EH (cell line): ENCODE measurements at regions not wholly inside any gene's neighbourhood (a gene's known extent, or its start where the extent isn't known, plus 50 kb on each side); places are given as distances from the start of the nearest gene placed in this dataset.

Experiments
- DNase-seq: peaks from one replicate; pipeline ENCODE4 v3.0.0-alpha.2; 2015; ENCODE audit warnings: low read depth

- no peak for DNase-seq
Measured at GRCh38 chr4:58205446-58206235, 1095.5 kb upstream of the IGFBP7 start.

DNA sequence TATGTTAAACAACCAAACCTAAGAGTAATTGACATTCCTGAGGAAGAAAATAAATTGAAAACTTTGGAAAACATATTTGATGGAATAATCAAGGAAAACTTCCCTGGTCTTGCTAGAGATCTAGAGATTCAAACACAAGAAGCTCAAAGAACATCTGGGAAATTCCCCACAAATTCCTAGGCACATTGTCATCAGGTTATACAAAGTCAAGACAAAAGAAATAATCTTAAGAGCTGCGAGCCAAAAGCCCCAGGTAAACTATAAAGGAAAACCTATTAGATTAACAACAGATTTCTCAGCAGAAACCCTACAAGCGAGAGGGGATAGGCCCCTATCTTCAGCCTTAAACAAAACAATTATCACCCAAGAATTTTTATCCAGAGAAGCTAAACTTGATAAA, 1082.0 kb upstream of the IGFBP7 start:
- no peak for DNase-seq

DNA sequence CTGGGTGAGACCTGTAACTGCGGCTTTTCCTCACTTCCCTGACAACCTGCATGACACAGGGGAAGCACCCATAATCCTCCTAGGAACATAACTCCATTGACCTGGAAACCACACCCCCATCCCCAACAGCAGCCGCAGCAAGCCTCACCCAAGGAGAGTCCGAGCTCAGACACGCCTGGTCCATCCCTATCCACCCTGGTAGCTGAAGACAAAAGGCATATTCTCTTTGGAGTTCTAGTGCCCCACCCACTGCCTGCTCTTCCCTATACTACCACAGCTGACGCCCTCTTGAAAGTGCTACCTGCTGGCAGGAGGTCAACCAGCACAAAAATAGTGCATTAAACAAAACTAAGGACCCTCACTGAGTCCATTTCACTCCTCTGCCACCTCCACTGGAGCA, 1080.9 kb upstream of the IGFBP7 start:
- no peak for DNase-seq

DNA sequence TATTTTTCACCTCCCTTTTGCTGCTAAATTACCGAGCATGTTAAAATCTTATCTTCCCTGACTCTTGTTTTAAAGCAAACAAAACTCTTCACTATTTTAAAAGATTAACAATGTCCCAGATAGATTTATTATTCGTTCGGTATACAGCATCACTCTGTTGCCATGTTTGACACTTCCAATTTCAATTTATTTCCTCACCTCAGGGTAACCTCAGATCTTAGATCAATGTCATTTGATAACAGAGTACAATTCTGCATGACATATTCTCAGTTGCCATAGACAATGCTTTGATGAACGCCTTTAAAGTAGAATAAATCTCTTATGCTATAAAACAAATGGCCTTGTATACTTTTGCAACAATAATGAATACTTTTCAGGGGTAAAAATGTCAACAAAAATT, 1078.1 kb upstream of the IGFBP7 start:
- no peak for DNase-seq

GRCh38 chr4:58175024-58175423, 1064.8 kb upstream of the IGFBP7 start:
- DNase-seq, result no peak

- no peak for DNase-seq
Measured at GRCh38 chr4:58166490-58166889, 1056.3 kb upstream of the IGFBP7 start.

- DNase-seq, result no peak
Measured at GRCh38 chr4:58163156-58163555, 1053.0 kb upstream of the IGFBP7 start.

GRCh38 chr4:58149404-58150085, 1039.4 kb upstream of the IGFBP7 start:
- no peak for DNase-seq

DNA sequence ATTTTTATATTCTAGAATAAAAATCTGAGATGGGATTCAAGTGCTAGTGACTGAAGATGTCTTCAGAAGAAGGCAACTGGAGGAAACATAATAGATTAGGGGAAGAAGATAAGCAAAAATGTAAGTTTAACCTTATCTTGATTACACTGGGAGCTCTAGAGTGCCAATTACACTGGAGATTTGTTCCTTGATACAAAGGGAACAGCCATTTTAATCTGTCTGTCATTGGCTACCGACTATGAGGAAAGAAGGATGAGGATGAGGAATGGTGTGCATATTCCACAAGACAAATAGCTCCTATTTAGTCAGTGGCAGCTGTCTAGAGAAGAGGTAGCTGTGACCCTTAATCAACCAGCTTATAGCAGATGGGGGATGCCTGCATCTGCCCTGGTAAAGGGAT, 1034.5 kb upstream of the IGFBP7 start:
- DNase-seq, result no peak

- DNase-seq, result no peak
Measured at GRCh38 chr4:58138786-58139668, 1028.8 kb upstream of the IGFBP7 start.

GRCh38 chr4:58136604-58137003, 1026.4 kb upstream of the IGFBP7 start:
- DNase-seq, result no peak

- no peak for DNase-seq
Measured at GRCh38 chr4:58127680-58128079, 1017.5 kb upstream of the IGFBP7 start.

DNA sequence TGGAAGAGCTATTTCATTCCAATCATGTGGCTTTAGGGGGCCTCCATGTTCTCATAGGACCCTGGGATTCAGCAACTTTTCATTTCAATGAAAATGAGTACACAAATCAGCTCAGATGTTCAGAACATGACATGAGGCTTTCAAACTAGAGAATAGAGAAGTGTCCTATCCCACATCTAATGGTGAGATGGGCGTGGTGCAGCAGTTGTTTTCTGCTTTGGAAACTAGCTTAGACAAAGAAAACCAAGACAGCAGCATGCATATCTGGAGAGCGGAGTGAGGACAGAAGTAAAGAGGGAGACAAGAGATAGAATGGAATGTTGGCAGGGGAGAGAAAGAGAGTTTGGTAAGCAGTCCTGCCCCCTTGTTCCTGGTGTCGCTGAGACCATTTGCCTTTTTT, 1009.1 kb upstream of the IGFBP7 start:
- DNase-seq, result no peak

- DNase-seq, result no peak
Measured at GRCh38 chr4:58113126-58113525, 1002.9 kb upstream of the IGFBP7 start.

DNA sequence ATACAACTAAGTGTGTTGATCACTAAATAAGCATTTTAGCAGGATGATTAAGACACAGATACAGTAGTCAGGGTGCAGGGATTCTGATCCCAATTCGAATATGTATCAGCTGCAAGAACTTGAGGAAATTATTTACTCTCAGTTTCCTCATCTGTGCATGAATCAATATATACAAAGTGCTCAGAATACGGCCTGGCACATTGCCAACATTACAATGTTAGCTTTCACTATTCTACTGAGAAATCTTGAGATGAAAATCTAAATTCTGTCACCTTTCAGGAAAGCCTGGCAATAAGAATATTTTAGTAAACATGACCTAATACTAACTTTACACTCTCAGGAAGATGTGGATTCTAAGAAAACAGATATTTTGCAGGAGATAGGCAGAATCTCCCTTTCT, 1001.6 kb upstream of the IGFBP7 start:
- no peak for DNase-seq

GRCh38 chr4:58093352-58093751, 983.2 kb upstream of the IGFBP7 start:
- no peak for DNase-seq

GRCh38 chr4:58090539-58090938, 980.4 kb upstream of the IGFBP7 start:
- DNase-seq, result no peak

DNA sequence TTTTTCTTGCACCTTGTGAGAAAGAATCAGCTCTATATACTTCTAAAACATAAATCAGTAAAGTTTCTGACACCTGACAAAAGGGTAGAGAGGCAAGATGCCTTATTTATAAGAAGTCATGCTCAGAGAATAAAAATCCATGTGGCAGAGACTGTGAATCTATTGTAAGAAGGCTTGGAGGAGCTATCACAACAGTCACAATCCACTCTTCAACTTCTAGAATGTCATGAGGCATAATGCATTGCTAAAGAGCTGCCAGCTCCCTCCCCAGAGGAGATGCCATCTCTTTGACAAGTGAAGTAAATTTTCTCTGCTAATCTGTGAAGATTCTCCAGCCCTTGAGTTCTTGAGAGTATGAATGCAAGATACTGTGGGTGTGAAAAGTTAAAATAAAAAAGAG, 971.2 kb upstream of the IGFBP7 start:
- no peak for DNase-seq

GRCh38 chr4:58075724-58076123, 965.5 kb upstream of the IGFBP7 start:
- DNase-seq, result no peak

DNA sequence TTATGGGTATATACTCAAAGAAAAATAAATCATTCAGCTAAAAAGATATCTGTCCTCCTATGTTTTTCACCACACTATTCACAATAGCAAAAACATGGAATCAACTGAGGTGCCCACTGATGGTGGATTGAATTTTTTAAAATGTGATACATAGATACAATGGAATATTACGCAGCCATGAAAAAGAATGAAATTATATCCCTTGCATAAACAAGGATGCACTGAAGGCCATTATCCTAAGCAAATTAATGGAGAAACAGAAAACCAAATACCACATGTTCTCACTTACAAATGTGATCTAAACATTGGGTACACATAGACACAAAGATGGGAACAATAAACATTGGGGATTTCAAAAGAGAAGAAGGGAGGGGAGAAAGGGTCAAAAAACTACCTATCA, 964.2 kb upstream of the IGFBP7 start:
- DNase-seq, result no peak

- DNase-seq, result no peak
Measured at GRCh38 chr4:58070726-58071125, 960.5 kb upstream of the IGFBP7 start.

DNA sequence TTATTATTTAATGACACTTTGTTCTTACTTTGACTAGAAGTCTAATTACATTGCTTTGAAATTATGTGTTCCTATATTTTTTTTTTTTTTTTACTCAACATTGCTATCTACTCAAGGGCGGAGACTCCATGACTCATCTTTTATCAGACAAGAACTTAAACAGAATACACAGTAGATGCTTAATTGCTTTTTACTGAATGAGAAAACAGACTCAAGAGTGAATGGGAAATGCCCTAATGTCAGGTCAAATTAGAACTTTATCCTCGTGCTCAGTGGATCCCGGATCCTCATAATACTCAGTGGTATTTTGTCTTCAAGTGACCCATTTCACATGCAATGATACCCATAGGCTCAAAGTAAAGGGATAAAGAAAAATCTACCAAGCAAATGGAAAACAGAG, 954.5 kb upstream of the IGFBP7 start:
- no peak for DNase-seq
